ENCODE measurements at regions not wholly inside any gene's neighbourhood (a gene's known extent, or its start where the extent isn't known, plus 50 kb on each side); places are given as distances from the start of the nearest gene placed in this dataset.

- no peak for DNase-seq (ENCODE audit: low read depth in 2 of 2)
These were observed 66.3 kb upstream of the SP4 start for GRCh38 chr7:21361413-21362125.

- DNase-seq (ENCODE audit: low read depth in 2 of 2) = no peak
These were observed 63.0 kb upstream of the SP4 start for GRCh38 chr7:21364801-21365271.

- no peak for DNase-seq (ENCODE audit: low read depth in 2 of 2)
These were observed 61.8 kb upstream of the SP4 start for GRCh38 chr7:21365866-21366624.

GRCh38 chr7:21367081-21367480 lies 60.8 kb upstream of the SP4 start:
- no peak for DNase-seq (ENCODE audit: low read depth in 2 of 2)

- no peak for DNase-seq (ENCODE audit: low read depth in 2 of 2)
These were observed 60.3 kb upstream of the SP4 start for GRCh38 chr7:21367537-21367936.

GRCh38 chr7:21368317-21368716 lies 59.6 kb upstream of the SP4 start:
- DNase-seq (ENCODE audit: low read depth in 2 of 2) = no peak

- no peak for DNase-seq (ENCODE audit: low read depth in 2 of 2)
These were observed 57.5 kb upstream of the SP4 start for GRCh38 chr7:21370283-21370982.

GRCh38 chr7:21371360-21371759 lies 56.5 kb upstream of the SP4 start:
- no peak for DNase-seq (ENCODE audit: low read depth in 2 of 2)

- no peak for DNase-seq (ENCODE audit: low read depth in 2 of 2)
These were observed 54.9 kb upstream of the SP4 start for GRCh38 chr7:21373031-21373430.

- DNase-seq (ENCODE audit: low read depth in 2 of 2) = no peak
These were observed 53.7 kb upstream of the SP4 start for GRCh38 chr7:21374134-21374533.

GRCh38 chr7:21377545-21377944 lies 50.3 kb upstream of the SP4 start:
- no peak for DNase-seq (ENCODE audit: low read depth in 2 of 2)

Measured in activated CD4-positive, alpha-beta T cell treated with anti-CD3 and anti-CD28 coated beads for 24 hours (primary cell).